ENCODE measurements at regions not wholly inside any gene's neighbourhood (a gene's known extent, or its start where the extent isn't known, plus 50 kb on each side); places are given as distances from the start of the nearest gene placed in this dataset.

DNA sequence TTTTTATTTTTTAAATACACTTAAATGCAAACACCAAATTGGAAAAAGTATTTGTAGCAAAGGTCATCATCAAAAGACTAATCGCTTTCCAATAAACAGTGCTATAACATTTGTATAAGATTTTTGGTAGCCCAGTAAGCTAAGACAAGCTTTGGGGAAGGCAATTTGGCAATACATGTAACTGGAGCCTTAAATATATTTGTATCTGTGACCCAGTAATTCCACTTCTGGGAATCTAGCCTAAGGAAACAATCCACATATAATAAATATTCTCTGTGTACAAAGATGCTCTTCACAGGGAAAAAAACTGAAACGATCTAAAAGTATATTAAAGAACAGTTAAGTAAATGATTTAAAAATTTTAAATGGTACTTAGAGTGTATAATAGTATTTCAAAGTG, 65.5 kb upstream of the TJP1 start:
- no peak overlapping the region for H3K23ac ChIP-seq (ENCODE audit: insufficient read length, low read depth, low read length)
- no peak overlapping the region for H3K14ac ChIP-seq (ENCODE audit: insufficient read depth, low read length)
- H2BK15ac ChIP-seq (ENCODE audit: low read depth, low read length): no peak overlapping the region
- H3K4me2 ChIP-seq (ENCODE audit: insufficient read depth, insufficient read length, low read length): no peak overlapping the region
- no peaks in the 10 kb centered on the region for H3K79me2 ChIP-seq (ENCODE audit: insufficient read depth, low read length)
- Mint-ChIP-seq H3K4me1 (peaks cover 34 to 35% of the 10 kb centered on the region in 2 experiments), H3K36me3 (ENCODE audit: insufficient read depth in 1 of 3, low read depth in 3 of 3) (peaks cover 0 to 5% (median 0%) of the 10 kb centered on the region in 3 experiments; a peak in 1 of 7 replicates), H3K4me3 (no peak overlapping the region), H3K27ac (no peak overlapping the region), H3K9me3 (peaks cover 3 to 4% of the 10 kb centered on the region in 2 experiments; a peak in 1 of 5 replicates), H3K27me3 (ENCODE audit: low read depth) (peaks cover 5% of the 10 kb centered on the region)
- no peak overlapping the region for H3K4ac ChIP-seq (ENCODE audit: low read depth, low read length)
- no peak overlapping the region for H2BK120ac ChIP-seq (ENCODE audit: low read depth, low read length, poor library complexity, severe bottlenecking)
- H3K56ac ChIP-seq (ENCODE audit: insufficient read length, low read depth, low read length): no peak overlapping the region
- no peaks in the 10 kb centered on the region for H3K23me2 ChIP-seq (ENCODE audit: insufficient read length, low read depth, low read length, poor library complexity, severe bottlenecking)
- H3K9ac ChIP-seq (ENCODE audit: extremely low read depth, insufficient read length, low read length): no peak overlapping the region
- no peak overlapping the region for H4K5ac ChIP-seq (ENCODE audit: insufficient read length, low read depth, low read length)
- H3T11ph ChIP-seq (ENCODE audit: low read length): no peak overlapping the region
- H2BK20ac ChIP-seq (ENCODE audit: low read depth, low read length, poor library complexity, severe bottlenecking): no peak overlapping the region
- H3K9me3 ChIP-seq (ENCODE audit: control insufficient read depth, low read depth, low read length): no peaks in the 10 kb centered on the region
- H4K20me1 ChIP-seq (ENCODE audit: control insufficient read depth, insufficient read depth, insufficient read length): no peaks in the 10 kb centered on the region
- H2AK5ac ChIP-seq (ENCODE audit: insufficient read length, low read length): no peak overlapping the region
- no peak overlapping the region for H4K8ac ChIP-seq (replicated peaks; ENCODE audit: insufficient read length, low read depth, low read length)
- TF ChIP-seq, protein P1, sequence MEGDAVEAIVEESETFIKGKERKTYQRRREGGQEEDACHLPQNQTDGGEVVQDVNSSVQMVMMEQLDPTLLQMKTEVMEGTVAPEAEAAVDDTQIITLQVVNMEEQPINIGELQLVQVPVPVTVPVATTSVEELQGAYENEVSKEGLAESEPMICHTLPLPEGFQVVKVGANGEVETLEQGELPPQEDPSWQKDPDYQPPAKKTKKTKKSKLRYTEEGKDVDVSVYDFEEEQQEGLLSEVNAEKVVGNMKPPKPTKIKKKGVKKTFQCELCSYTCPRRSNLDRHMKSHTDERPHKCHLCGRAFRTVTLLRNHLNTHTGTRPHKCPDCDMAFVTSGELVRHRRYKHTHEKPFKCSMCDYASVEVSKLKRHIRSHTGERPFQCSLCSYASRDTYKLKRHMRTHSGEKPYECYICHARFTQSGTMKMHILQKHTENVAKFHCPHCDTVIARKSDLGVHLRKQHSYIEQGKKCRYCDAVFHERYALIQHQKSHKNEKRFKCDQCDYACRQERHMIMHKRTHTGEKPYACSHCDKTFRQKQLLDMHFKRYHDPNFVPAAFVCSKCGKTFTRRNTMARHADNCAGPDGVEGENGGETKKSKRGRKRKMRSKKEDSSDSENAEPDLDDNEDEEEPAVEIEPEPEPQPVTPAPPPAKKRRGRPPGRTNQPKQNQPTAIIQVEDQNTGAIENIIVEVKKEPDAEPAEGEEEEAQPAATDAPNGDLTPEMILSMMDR (conservative IDR thresholded peaks at IDR 0.05): no peak
- H3K79me1 ChIP-seq (ENCODE audit: insufficient read depth, low read depth, low read length, poor library complexity, severe bottlenecking): no peaks in the 10 kb centered on the region
- no peak overlapping the region for H3K27ac ChIP-seq (ENCODE audit: insufficient read length, low read depth, low read length)
- DNase-seq: no peak
- H3K27me3 ChIP-seq (ENCODE audit: insufficient read depth, low read length): no peaks in the 10 kb centered on the region
- peaks cover 2% of the 10 kb centered on the region; the same call in 1 of the 2 replicates for H3K4me1 ChIP-seq (ENCODE audit: insufficient read depth, low read length)
- no peak overlapping the region for H2AFZ ChIP-seq (ENCODE audit: low read length)
- no peak overlapping the region for H2BK5ac ChIP-seq (ENCODE audit: insufficient read length, low read length)
- no CpG with 5 or more reads among the region's 2 CpGs for WGBS (ENCODE audit: extremely low coverage, insufficient read length, low lambda C conversion rate)
- no peak overlapping the region for H4K91ac ChIP-seq (ENCODE audit: insufficient read length, low read depth, low read length)
- H3K18ac ChIP-seq (ENCODE audit: insufficient read length, low read depth, low read length): no peak overlapping the region
- no peak overlapping the region for H2BK12ac ChIP-seq (ENCODE audit: insufficient read length, low read depth, low read length)
